ENCODE measurements at regions not wholly inside any gene's neighbourhood (a gene's known extent, or its start where the extent isn't known, plus 50 kb on each side); places are given as distances from the start of the nearest gene placed in this dataset.

DNA sequence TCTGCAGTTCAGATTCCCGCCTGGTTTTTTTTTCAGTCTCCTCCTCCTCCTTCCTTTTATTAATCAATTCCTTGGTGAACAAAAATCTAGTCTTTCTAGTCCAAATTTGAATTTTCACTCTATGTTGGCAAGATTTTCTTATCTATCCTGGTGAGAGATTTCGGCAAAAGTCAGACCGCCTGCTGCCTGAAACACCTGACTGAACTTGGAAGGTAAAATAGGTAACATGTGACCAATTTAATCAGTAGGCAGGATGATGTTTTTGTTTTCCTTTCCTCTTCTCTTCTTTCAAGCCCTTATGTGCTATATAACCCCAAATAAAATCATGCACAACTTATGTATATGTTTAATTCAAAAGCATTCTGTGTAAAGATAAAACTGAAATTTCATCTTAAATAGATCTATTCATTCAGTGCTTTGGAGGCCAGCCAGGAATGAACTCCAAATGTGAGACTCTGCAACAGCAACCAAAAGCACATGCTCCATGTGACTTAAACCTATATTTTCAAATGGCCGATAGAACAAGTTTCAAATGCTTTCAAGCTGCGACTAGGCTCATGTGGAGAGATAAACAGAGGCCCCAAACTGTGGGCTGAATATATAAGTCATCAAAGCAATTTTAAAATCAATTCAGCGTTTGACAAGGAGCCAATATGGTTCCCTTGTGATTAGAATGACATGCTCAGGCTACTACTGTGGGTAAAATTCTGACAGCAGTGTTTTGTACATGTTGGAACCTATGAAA lies 100.4 kb upstream of the SEMA6A start:
- TF ChIP-seq, protein P1, sequence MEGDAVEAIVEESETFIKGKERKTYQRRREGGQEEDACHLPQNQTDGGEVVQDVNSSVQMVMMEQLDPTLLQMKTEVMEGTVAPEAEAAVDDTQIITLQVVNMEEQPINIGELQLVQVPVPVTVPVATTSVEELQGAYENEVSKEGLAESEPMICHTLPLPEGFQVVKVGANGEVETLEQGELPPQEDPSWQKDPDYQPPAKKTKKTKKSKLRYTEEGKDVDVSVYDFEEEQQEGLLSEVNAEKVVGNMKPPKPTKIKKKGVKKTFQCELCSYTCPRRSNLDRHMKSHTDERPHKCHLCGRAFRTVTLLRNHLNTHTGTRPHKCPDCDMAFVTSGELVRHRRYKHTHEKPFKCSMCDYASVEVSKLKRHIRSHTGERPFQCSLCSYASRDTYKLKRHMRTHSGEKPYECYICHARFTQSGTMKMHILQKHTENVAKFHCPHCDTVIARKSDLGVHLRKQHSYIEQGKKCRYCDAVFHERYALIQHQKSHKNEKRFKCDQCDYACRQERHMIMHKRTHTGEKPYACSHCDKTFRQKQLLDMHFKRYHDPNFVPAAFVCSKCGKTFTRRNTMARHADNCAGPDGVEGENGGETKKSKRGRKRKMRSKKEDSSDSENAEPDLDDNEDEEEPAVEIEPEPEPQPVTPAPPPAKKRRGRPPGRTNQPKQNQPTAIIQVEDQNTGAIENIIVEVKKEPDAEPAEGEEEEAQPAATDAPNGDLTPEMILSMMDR (optimal IDR thresholded peaks at IDR 0.05 in 1 of 3, IDR thresholded peaks at IDR 0.05 in 1 of 3, conservative IDR thresholded peaks at IDR 0.05 in 1 of 3; ENCODE audit: extremely low read depth in 1 of 3, insufficient read depth in 2 of 3, low read length in 3 of 3), result no peak
- no peak for TF ChIP-seq EZH2 (IDR thresholded peaks at IDR 0.05; ENCODE audit: low read length)

Data from keratinocyte (primary cell).